HEK293 (cell line): ENCODE measurements at regions not wholly inside any gene's neighbourhood (a gene's known extent, or its start where the extent isn't known, plus 50 kb on each side); places are given as distances from the start of the nearest gene placed in this dataset.

ENCODE experiments used
- CTCF ChIA-PET: fragments of 350-600 bp; formaldehyde crosslinking; extraction: SDS; loops from one replicate; lab custom pipeline; 2021; ENCODE audit warnings: antibody characterized with exemption; lab: Yijun Ruan, JAX
- POLR2A ChIA-PET: fragments of 300-600 bp; formaldehyde crosslinking; extraction: SDS; loops from one replicate; lab custom pipeline; 2020; ENCODE audit warnings: antibody characterized with exemption, inconsistent platforms; lab: Yijun Ruan, JAX
- H3K27ac ChIP-seq: fragments of 200-500 bp; sonication (Bioruptor generic); 2 replicates; pipeline ENCODE4 v1.5.1; 2014; ENCODE audit warnings: low read depth, low read length, control low read depth, inconsistent platforms; ENCODE audit errors: extremely low read depth
- H3K36me3 ChIP-seq, 2 experiments: fragments of 200-500 bp in 1 of 2; sonication (Bioruptor generic) in 1 of 2; 1 replicate in 1 of 2; 2 replicates in 1 of 2; pipeline ENCODE4 v1.5.1; 2014 to 2017; ENCODE audit warnings: inconsistent platforms in 2 of 2, low read length in 2 of 2; ENCODE audit not compliant: control insufficient read depth in 2 of 2, insufficient read depth in 1 of 2
- H3K4me1 ChIP-seq: fragments of 200-500 bp; sonication (Bioruptor generic); 2 replicates; pipeline ENCODE4 v1.5.1; 2014; ENCODE audit warnings: mild to moderate bottlenecking, low read length, inconsistent platforms; ENCODE audit not compliant: control insufficient read depth, insufficient read depth
- H3K4me3 ChIP-seq: 2 replicates; pipeline ENCODE4 v1.5.1; 2011; ENCODE audit warnings: low read depth, mild to moderate bottlenecking, control low read depth, low read length, moderate library complexity
- H3K9me3 ChIP-seq: fragments of 200-500 bp; sonication (Bioruptor generic); 2 replicates; pipeline ENCODE4 v1.5.1; 2014; ENCODE audit warnings: low read depth, low read length, inconsistent platforms; ENCODE audit not compliant: control insufficient read depth, insufficient read depth
- MZF1 ChIP-seq: fragments of 450-650 bp; formaldehyde crosslinking; IDR thresholded peaks from 2 replicates; pipeline ENCODE4 v1.5.1; 2017; ENCODE audit warnings: missing biosample characterization, missing genetic modification characterization, borderline replicate concordance
- OSR2 ChIP-seq: fragments of 450-650 bp; formaldehyde crosslinking; IDR thresholded peaks from 2 replicates; pipeline ENCODE4 v1.5.1; 2016; ENCODE audit warnings: missing biosample characterization, missing genetic modification characterization
- PRDM2 ChIP-seq: fragments of 450-650 bp; formaldehyde crosslinking; IDR thresholded peaks from 2 replicates; pipeline ENCODE4 v1.5.1; 2016; ENCODE audit warnings: missing biosample characterization, missing genetic modification characterization, borderline replicate concordance
- PRDM4 ChIP-seq: fragments of 450-650 bp; formaldehyde crosslinking; IDR thresholded peaks from 2 replicates; pipeline ENCODE4 v1.5.1; 2017; ENCODE audit warnings: missing biosample characterization, missing genetic modification characterization
- SP3 ChIP-seq: fragments of 450-650 bp; formaldehyde crosslinking; IDR thresholded peaks from 2 replicates; pipeline ENCODE4 v1.5.1; 2016; ENCODE audit warnings: missing biosample characterization, missing genetic modification characterization
- TCF7L2 ChIP-seq: IDR thresholded peaks from 2 replicates; pipeline ENCODE4 v1.6.1; 2011; ENCODE audit warnings: low read depth, mild to moderate bottlenecking, inconsistent platforms, low read length, moderate library complexity, borderline replicate concordance
- TRIM28 ChIP-seq: IDR thresholded peaks from 2 replicates; pipeline ENCODE4 v1.6.1; 2011; ENCODE audit warnings: low read length, control low read depth, borderline replicate concordance
- ZBTB20 ChIP-seq: fragments of 450-650 bp; formaldehyde crosslinking; IDR thresholded peaks from 2 replicates; pipeline ENCODE4 v1.5.1; 2016; ENCODE audit warnings: missing biosample characterization, missing genetic modification characterization
- ZNF138 ChIP-seq: fragments of 450-650 bp; formaldehyde crosslinking; IDR thresholded peaks from 2 replicates; pipeline ENCODE4 v1.5.1; 2016; ENCODE audit warnings: missing biosample characterization, missing genetic modification characterization, borderline replicate concordance
- ZNF174 ChIP-seq: fragments of 450-650 bp; formaldehyde crosslinking; IDR thresholded peaks from 2 replicates; pipeline ENCODE4 v1.5.0; 2017; ENCODE audit warnings: missing biosample characterization, mild to moderate bottlenecking, missing genetic modification characterization
- ZNF280D ChIP-seq: fragments of 450-650 bp; formaldehyde crosslinking; IDR thresholded peaks from 2 replicates; pipeline ENCODE4 v1.5.1; 2016; ENCODE audit warnings: missing biosample characterization, missing genetic modification characterization
- ZNF449 ChIP-seq: fragments of 450-650 bp; formaldehyde crosslinking; IDR thresholded peaks from 2 replicates; pipeline ENCODE4 v1.5.1; 2017; ENCODE audit warnings: missing biosample characterization, mild to moderate bottlenecking, missing genetic modification characterization, moderate library complexity
- ZNF501 ChIP-seq: fragments of 450-650 bp; formaldehyde crosslinking; IDR thresholded peaks from 2 replicates; pipeline ENCODE4 v1.5.1; 2016; ENCODE audit warnings: missing biosample characterization, missing genetic modification characterization
- ZNF639 ChIP-seq: fragments of 450-650 bp; formaldehyde crosslinking; IDR thresholded peaks from 2 replicates; pipeline ENCODE4 v1.5.1; 2016; ENCODE audit warnings: missing biosample characterization, missing genetic modification characterization
- ZXDB ChIP-seq: fragments of 450-650 bp; formaldehyde crosslinking; IDR thresholded peaks from 2 replicates; pipeline ENCODE4 v1.5.1; 2016; ENCODE audit warnings: missing biosample characterization, missing genetic modification characterization

GRCh38 chr19:30718707-30719106 lies 346.5 kb downstream of the ZNF536 start:
- Histone ChIP-seq H3K9me3 (no peaks in the 10 kb centered on the region), H3K27ac (no peak overlapping the region), H3K4me3 (no peak overlapping the region), H3K36me3 (no peaks in the 10 kb centered on the region), H3K4me1 (peaks cover 20% of the 10 kb centered on the region)
- TF ChIP-seq MZF1 (tag by site-specific recombination) (no peak), ZNF639 (no peak), PRDM4 (tag by site-specific recombination) (no peak), PRDM2 (tag by site-specific recombination) (no peak), ZNF174 (tag by site-specific recombination) (no peak), ZNF280D (tag by site-specific recombination) (no peak), ZNF138 (tag by site-specific recombination) (no peak), ZBTB20 (peak; percentile 66), OSR2 (tag by site-specific recombination) (peak; percentile 50), TCF7L2 (no peak), SP3 (0 out of 2 replicates have a peak, but pooled peaks have one; percentile 28), ZNF501 (no peak), ZNF449 (tag by site-specific recombination) (no peak), ZXDB (tag by site-specific recombination) (no peak), TRIM28 (no peak)
- ChIA-PET CTCF (interaction anchor here (0.7 to 3.4 kb wide), 12 partner anchors 10 to 1505 kb away, joined by 3 to 16 read pairs (median 4); no protein-coding TSS in a partner anchor), POLR2A (no interaction called here)
